Cardiac muscle cell (in vitro differentiated cells and primary cell): ENCODE measurements at regions not wholly inside any gene's neighbourhood (a gene's known extent, or its start where the extent isn't known, plus 50 kb on each side); places are given as distances from the start of the nearest gene placed in this dataset.

Experiments
- DNase-seq, 2 donors: peaks; one replicate each; pipeline versions ENCODE4 v3.0.0 to v3.0.0-alpha.2; 2010 to 2017; ENCODE audit warnings: low read depth in 1 of 2, low spot score in 1 of 2
- H3K27ac ChIP-seq: fragments of 200-600 bp; sonication (generic); 2 replicates; pipeline ENCODE4 v1.5.1; 2016
- H3K27me3 ChIP-seq: fragments of 200-600 bp; sonication (generic); 2 replicates; pipeline ENCODE4 v1.6.0; 2016; ENCODE audit warnings: control low read depth
- H3K36me3 ChIP-seq: fragments of 200-600 bp; sonication (generic); 2 replicates; pipeline ENCODE4 v1.5.1; 2016; ENCODE audit warnings: control low read depth
- H3K4me1 ChIP-seq: fragments of 200-600 bp; sonication (generic); 2 replicates; pipeline ENCODE4 v1.8.1; 2017; ENCODE audit warnings: low read depth, mild to moderate bottlenecking, mixed run types
- H3K4me3 ChIP-seq: fragments of 200-600 bp; sonication (generic); 2 replicates; pipeline ENCODE4 v1.5.1; 2016; ENCODE audit warnings: mild to moderate bottlenecking
- H3K9me3 ChIP-seq: fragments of 200-600 bp; sonication (generic); 2 replicates; pipeline ENCODE4 v1.5.1; 2017; ENCODE audit warnings: low read depth, mild to moderate bottlenecking, control low read depth
- TF ChIP-seq, protein P1 (sequence below): IDR thresholded peaks from 2 replicates; pipeline ENCODE4 v1.5.1; 2012; ENCODE audit warnings: low read depth, mild to moderate bottlenecking, low read length

GRCh38 chr2:129006901-129007300 is 688.2 kb upstream of the HS6ST1 start:
- Histone ChIP-seq H3K4me1 (no peaks in the 10 kb centered on the region), H3K36me3 (no peaks in the 10 kb centered on the region), H3K9me3 (no peaks in the 10 kb centered on the region), H3K27ac (no peak overlapping the region), H3K27me3 (no peaks in the 10 kb centered on the region), H3K4me3 (no peak overlapping the region)
- TF ChIP-seq, protein P1, sequence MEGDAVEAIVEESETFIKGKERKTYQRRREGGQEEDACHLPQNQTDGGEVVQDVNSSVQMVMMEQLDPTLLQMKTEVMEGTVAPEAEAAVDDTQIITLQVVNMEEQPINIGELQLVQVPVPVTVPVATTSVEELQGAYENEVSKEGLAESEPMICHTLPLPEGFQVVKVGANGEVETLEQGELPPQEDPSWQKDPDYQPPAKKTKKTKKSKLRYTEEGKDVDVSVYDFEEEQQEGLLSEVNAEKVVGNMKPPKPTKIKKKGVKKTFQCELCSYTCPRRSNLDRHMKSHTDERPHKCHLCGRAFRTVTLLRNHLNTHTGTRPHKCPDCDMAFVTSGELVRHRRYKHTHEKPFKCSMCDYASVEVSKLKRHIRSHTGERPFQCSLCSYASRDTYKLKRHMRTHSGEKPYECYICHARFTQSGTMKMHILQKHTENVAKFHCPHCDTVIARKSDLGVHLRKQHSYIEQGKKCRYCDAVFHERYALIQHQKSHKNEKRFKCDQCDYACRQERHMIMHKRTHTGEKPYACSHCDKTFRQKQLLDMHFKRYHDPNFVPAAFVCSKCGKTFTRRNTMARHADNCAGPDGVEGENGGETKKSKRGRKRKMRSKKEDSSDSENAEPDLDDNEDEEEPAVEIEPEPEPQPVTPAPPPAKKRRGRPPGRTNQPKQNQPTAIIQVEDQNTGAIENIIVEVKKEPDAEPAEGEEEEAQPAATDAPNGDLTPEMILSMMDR, result no peak
- no peak for DNase-seq

DNA sequence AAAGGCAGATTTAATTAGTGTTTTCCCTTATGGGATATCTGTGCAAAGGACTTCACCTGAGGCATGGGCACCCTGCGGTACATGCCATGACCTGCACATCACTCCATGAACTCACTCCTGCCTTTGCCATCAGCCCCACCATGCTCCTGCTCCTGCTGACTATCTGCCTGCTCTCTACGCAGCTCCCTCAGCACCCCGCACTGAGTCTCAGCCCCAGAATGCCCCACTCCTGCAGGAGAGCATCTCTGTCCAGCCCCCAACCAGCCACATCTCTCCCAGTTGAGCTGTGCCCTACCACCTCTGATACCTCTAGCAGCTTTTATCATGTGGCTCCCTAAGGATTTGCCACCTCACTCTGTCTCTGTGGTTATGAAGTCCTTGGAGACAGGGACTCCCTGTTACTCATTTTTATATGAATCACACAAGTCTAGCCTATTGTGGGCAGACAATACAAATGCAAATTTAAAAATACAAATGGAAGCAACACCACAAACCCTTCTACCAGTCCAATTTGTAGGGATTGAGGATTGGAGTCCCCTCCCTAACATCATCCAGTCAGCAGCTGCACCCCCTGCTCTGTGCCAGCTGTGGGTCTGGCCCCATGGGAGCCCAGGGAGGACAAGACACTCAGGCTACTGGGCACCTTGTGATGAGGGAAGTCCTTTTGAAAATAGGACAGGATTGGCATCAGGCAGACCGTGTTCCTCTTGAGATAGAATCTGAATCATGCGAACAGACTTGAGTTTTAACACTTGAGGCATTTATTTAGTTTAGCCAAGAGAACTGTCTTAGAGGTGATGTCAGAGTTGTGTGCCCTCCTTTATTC is 689.6 kb upstream of the HS6ST1 start:
- TF ChIP-seq, protein P1, result no peak
- Histone ChIP-seq H3K36me3 (no peaks in the 10 kb centered on the region), H3K27ac (no peak overlapping the region), H3K27me3 (no peaks in the 10 kb centered on the region), H3K4me1 (no peaks in the 10 kb centered on the region), H3K9me3 (no peaks in the 10 kb centered on the region), H3K4me3 (no peak overlapping the region)
- no peak for DNase-seq

DNA sequence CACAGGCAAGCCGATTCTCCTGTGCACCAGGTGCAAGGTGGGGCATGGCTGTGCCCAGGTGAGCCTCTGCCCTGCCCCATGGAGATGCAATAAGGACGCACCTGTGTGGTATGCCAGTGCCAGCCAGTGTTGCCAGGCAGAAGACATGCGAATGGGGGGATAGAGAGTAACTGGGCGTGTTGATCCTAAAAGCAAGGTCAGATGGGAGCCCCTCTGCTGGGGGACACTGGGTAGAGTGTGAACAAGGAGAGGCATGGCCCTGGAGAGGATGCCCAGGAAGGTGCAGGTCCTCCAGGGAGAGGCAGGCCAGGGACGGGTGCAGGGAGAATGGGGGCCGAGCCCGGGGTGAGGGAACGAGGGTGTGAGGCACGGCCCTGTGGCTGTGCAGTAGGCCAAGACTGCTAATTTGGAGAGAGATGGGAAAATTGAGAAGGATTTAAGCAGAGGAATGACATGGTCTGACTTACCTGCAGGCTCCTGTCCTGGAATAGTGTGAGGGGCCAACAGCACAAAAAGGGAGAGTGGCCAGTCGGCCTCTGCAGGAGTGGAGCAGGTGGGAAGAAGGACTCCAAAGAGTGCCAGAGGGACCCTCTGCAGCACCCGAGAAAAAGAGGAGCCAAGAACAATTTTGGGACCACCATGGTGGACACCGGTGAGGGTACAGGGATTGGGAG is 690.4 kb upstream of the HS6ST1 start:
- no peak for DNase-seq
- Histone ChIP-seq H3K27me3 (no peaks in the 10 kb centered on the region), H3K4me3 (no peak overlapping the region), H3K4me1 (no peaks in the 10 kb centered on the region), H3K36me3 (no peaks in the 10 kb centered on the region), H3K27ac (no peak overlapping the region), H3K9me3 (no peaks in the 10 kb centered on the region)
- TF ChIP-seq, protein P1, result no peak

DNA sequence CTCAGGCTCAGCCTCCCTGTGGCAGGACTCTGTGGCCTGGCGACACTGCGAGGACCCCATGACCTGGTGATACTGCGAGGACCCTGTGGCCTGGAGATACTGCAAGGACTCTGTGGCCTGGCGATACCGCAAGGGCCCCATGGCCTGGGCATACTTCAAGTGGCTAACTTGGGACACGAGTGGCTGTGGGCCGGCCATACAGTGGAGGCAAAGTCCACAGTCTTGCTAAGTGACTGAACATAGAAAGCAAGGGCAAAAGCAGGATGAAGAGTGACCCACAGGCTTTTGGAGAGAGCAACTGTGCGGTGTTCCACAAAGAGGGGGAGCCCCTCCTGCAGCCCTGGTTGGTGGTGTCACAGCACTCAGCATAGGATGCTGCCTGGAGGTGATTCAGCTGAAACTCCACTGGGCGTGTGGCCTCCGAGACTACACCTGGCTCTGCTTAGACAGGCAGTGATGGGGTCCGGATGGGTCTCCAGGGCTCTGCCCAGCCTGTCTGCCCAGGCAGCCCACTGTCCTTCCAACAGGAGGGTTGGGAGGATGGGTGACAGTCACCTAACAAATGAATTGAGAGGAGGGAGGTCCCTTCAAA is 691.0 kb upstream of the HS6ST1 start:
- H3K4me1 ChIP-seq, result no peaks in the 10 kb centered on the region
- H3K27me3 ChIP-seq, result no peaks in the 10 kb centered on the region
- no peak overlapping the region for H3K4me3 ChIP-seq
- no peaks in the 10 kb centered on the region for H3K9me3 ChIP-seq
- TF ChIP-seq, protein P1, result no peak
- no peak overlapping the region for H3K27ac ChIP-seq
- no peaks in the 10 kb centered on the region for H3K36me3 ChIP-seq
- no peak for DNase-seq

GRCh38 chr2:129010262-129010661 is 691.6 kb upstream of the HS6ST1 start:
- no peak overlapping the region for H3K4me3 ChIP-seq
- H3K27me3 ChIP-seq, result no peaks in the 10 kb centered on the region
- TF ChIP-seq, protein P1, result no peak
- H3K9me3 ChIP-seq, result no peaks in the 10 kb centered on the region
- no peak overlapping the region for H3K27ac ChIP-seq
- no peak for DNase-seq
- no peaks in the 10 kb centered on the region for H3K36me3 ChIP-seq
- H3K4me1 ChIP-seq, result no peaks in the 10 kb centered on the region
